Activated CD8-positive, alpha-beta memory T cell treated with anti-CD3 and anti-CD28 coated beads, Interleukin-2, amount 50 U/mL, for 24 hours (primary cell): ENCODE measurements at regions not wholly inside any gene's neighbourhood (a gene's known extent, or its start where the extent isn't known, plus 50 kb on each side); places are given as distances from the start of the nearest gene placed in this dataset.

Experiments used
- DNase-seq: peaks from one replicate; pipeline ENCODE4 v3.0.0-alpha.2; 2020; ENCODE audit errors: extremely low read depth

DNA sequence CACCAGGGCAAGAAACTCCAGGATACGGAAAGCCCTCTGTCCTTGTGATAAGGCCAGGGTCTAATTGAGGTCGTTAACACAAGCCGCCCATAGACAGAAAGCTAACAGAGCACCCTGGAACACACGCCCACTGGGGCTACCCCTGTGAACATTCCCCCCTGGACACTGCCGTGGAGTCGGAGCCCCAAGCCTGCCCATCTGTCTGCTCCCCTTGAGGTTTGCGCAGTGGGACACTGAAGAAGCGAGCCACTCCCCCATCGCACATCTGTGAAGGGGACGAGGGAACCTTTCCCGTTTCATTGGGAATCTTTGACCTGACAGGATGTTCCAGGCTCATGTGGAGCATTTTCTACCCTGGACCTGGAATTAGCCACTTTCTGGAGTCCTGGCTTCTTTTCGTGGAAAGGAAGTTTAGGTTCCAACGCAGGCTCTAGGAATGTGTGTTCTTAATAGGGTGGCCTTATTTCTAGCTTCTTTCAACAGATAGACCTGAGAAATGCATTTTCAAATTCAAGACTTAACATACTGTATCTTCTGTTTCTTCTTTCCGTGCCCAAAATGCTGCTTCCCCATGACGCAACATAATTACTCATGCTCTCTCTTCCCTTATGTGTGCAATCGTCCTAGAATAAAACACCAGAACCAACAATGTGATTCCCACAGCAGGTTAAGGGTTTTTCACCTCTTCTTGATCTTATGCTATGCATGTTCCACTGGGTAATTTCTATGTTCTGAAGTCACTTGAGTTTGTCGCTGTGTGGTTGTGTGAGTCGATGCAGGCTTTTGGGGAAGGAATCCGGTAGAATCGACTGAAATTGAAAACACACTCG lies 161.1 kb downstream of the ERMARD start:
- no peak for DNase-seq

DNA sequence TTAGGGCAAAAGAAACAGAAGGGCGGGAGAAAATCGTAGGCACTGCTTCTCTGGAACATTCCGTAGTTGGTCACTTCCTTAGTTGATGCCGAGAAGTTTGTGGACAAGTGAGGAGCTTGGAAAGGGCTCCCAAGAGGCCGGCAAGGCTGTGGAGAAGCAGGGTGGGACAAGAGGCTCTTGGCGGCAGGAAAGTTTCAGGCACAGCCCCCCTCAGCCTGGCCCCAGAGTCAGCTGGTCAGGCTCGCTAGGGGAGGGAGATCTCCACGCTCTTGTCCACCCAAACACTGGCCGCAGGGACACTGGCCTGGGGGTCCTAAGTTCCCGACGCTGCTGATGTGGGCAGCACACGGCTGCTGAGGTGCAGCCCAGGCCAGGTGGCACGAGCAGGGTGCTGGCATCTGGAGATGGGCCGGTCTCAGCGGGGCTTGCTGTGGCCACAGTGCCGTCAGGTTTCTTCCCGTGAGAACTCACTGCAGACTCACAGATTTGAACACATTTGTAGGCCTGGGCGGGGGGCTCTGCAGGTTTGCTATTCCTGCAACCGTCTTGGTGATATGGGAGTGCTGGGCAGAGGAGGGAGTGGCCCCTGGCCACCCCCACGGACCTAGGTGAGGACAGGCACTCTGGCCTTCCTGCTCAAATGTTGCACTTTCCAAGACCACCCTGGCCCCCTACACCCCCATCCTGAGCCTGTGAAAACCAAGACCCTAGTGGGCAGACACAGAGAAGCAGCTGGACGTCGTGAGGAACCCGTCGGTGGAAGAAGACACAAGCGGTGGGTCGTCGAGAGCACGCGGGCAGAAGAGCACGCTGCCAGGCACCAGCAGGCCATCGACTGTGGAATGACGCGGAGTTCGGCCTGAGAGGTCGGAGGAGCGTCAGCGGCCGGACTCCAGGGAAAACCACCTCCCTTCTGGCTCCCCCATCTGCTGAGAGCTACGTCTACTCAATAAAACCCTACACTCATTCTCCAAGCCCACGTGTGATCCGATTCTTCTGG lies 160.1 kb downstream of the ERMARD start:
- DNase-seq, result no peak

DNA sequence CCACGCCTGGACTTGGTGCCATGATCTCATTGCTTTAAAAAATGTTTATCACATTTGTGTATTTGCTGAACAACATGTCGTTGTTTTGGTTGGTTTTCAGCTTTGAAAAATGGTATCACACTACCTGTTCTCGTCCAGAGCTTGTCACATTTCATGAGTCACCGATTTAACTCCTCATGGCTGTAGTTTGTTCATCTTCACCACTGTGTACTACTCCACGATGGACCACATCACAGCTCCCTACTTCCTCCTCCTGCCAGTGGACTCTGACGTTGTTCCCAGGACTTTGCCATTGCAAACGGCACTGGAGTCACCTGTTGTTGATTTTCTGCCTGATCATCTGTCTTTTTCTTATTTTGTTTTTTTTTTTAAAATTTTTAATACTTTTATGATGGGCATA lies 157.7 kb downstream of the ERMARD start:
- DNase-seq, result no peak

DNA sequence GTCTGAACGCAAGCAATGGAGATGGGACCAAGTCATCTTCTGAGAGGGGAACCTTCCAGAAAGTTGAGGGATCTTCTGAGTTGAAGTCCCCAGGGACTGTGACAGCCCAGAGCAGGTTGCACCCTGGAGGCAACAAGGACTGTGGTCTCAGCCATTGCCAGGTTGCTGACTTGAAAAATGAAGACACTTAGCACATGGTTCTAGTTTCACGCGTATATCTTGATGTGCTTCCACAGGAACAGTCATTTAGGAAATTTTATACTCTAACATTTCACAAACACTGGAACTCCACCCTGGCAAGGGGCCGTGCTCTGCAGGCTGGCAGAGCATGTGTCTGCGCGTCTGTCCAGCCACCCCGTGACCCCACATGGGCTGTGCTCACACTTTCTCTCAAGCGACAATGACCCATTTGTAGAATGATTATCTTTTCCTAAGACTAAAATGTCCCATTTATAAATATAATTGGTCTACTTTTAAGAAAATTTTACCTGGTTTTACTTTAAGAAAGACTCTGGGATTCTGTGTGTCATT lies 157.0 kb downstream of the ERMARD start:
- no peak for DNase-seq

DNA sequence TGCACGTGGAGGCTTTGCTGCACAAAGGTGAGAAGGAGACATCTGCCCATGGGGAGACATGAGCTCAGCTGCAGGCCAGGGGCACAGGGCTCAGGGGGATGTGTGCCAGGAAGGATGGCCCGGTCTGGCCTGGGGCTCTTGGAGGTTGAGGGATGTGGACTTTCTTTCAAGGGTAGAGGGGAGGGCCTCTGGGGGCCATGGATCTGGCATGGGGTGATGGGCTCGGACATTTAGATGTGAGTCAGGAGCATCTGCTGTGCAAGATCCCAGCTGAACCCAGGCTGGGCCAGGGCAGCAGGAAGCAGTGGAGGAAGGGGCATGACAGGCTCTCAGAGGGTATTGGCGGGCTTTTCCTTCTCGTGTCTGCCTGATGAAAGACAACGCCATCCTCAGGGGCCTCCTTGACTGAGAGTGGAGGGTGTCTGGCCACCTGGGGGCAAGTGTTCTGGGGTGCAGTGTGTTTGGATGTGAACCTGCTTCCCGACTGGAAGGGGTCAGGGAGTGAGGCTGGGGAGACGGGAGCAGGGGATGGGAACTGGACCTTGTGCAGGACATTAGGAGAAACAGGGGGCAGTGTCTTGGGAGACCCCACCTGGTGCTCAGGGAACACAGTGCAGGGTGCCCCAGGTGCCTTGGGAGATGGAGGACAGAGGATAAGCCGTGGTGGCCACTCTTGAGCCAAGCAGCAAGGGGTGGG lies 156.1 kb downstream of the ERMARD start:
- no peak for DNase-seq

DNA sequence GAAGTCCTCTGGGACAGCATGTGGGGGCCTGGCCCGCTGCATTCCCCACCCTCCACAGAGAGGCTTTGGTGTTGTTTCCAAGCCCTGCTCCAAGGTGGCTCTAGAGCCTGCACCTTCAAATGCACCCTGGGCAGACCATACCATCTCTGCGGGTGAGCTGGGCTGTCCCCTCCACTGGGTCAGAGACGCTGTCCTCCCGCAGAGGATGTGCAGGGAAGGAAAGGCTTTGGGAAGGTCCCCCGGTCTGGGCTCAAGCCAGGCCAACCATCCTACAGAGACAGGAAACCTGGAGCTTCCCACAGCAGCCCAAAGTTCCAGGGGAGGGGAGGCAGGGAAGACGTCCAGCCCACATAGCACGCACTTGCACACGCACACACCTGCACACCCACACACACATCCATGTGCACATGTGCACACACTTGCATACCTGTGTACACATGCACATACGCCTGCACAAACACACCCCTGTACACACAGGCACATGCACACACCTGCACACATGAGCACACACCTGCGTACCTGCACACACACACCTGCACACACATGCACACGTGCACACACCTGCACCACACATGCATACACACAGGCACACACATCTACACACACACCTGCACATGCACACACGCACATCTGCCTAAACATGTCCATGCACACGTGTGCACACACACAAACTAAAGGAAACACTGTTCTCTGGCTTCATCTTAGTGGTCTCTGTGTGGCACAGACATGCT lies 155.4 kb downstream of the ERMARD start:
- no peak for DNase-seq

DNA sequence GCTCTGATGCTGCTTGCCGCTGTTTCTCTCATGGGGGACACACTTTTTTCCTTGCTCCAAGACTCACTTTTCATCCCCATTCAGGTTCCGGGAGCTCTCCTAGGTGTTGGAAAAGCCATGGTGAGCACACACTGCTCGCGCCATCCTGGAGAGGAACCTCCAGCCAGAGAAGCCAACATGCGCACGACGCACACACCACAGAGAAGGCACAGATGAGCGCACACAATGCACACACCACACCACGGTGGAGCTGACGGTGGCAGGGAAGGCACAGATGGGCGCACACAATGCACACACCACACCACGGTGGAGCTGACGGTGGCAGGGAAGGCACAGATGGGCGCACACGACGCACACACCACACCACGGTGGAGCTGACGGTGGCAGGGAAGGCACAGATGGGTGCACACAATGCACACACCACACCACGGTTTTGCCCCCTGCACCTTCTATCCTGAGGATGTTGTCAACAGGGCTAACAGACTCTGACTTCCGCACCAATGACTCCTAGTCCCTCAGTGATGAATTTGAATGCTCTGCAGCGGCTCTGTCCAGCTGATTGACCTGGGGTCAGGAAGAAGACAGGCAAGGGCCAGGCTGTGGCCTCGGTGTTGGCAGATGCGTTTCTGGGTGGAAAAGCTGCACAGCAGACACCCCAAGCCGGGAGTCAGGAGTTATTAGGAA lies 154.7 kb downstream of the ERMARD start:
- DNase-seq, result no peak

DNA sequence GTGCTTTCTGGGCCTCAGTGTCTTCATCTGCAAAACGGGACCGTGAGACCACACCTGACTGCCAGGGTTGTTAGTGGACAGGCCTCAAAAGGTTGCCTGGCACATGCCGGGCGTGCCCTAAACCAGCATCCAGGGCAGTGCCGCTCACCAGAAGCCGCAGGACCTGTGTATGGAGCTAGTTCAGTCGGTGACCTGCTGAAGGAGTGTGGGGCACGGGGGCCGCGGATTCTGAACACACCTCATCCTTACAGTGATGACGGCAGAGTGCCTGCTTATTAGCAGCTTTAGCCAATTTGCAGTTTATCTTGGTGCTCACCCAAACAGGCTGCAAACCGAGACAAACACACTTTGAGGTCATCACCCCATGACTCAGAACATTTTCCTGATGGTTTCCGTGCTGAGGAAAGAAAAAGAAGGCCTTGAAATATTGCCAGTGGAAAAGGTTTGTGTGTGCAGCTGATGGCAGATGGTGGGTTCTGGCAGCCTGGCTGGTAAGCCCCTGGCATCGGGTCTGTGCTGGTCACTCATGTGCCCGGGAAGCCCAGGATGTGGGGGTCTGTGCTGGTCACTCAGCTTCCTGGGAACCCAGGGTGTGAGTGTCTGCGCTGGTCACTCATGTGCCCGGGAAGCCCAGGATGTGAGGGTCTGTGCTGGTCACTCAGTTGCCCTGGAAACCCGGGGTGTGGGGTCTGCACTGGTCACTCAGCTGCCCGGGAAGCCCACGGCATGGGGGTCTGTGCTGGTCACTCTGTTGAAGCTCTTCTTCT lies 153.8 kb downstream of the ERMARD start:
- DNase-seq, result no peak

DNA sequence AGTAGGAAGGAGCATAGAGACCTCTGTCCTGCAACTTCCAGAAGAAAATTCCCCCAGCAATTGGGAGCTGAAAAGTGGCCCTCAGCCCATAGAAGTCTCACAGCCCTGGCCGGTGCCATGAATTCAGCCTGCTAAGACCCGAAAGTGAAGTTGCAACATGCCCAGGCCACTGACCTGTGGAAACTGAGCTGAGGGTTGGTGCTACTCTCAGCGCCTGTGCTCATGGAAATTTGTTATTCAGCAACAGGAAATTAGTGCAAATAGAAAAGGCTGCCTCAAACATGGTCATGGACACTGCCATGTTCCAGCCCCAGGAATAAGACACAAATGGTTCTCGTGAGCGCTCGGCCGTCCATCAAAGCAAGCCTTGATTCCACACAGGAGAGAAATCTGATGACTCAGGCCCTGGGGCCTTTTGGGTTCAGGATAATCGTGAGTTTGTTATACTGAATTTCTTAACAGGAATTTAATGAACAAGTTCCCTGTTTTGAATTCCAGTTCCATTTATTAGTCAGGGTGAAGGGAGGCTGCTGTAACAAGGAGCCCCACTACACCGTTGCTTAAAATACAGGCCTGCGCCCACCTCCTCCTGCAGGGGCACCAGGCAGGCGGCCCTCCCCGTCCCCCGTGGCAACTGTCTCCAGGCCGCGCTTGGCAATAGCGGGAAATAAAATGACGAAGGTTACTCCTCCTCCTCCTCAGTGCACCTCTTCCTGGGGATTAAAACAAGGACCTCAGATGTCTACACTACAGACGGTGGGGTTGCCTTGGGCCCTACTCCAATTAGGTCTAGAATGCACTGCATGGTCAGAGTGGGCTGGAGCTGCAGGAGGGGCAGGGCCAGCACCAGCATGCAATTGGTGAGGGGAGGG lies 152.9 kb downstream of the ERMARD start:
- DNase-seq, result no peak

DNA sequence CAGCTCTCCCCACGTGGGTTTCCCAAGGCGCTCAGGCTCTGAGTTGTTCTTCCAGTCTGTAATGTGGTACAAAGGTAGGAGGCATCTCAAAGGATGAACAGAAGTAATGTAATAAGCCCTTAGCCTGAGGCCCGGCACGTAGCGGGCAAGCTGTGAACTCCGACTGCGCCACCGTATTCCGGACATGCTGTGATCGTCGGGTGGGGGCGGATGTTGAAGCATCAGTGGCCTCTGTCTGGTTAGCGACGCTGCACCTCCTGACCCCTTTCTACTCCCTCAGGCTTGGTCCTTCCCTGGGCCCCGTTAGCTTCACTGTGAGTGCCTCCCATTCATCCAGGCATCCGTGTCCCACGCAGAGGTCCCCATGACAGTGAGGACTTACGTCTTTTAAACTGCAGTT lies 151.7 kb downstream of the ERMARD start:
- DNase-seq, result no peak

DNA sequence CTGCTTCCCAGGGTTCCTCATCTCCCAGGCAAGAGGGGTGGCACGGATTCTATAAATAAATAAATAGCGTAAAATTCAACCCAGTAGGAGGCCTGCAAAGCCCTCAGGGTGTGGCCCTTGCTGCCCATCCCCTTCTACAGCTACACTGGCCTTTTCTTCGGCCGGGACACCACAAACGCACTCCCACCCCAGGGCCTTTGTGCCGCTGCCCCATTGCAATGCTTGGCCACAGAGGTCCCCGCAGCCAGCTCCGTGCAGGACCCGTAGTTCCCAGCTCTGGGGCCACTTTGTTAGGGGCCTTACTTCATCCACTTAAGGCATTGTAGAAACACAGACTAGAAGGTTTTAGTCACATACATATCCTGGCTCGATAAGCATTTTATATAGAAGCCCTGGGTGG lies 151.2 kb downstream of the ERMARD start:
- DNase-seq, result no peak

DNA sequence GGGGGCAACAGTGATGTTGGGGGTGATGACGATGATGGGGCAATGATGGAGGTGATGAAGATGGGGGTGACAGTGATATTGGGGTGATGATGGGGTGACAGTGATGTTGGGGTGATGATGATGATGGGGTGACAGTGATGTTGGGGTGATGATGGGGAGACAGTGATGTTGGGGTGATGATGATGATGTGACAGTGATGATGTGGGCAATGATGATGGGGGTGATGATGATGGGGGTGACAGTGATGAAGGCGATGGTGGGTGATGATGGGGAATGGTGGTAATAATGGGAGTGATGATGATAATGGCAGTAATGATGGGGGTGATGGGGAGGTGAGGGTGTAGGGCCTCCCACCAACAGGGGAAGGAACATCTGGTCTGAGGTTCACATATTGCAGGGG lies 150.6 kb downstream of the ERMARD start:
- no peak for DNase-seq

DNA sequence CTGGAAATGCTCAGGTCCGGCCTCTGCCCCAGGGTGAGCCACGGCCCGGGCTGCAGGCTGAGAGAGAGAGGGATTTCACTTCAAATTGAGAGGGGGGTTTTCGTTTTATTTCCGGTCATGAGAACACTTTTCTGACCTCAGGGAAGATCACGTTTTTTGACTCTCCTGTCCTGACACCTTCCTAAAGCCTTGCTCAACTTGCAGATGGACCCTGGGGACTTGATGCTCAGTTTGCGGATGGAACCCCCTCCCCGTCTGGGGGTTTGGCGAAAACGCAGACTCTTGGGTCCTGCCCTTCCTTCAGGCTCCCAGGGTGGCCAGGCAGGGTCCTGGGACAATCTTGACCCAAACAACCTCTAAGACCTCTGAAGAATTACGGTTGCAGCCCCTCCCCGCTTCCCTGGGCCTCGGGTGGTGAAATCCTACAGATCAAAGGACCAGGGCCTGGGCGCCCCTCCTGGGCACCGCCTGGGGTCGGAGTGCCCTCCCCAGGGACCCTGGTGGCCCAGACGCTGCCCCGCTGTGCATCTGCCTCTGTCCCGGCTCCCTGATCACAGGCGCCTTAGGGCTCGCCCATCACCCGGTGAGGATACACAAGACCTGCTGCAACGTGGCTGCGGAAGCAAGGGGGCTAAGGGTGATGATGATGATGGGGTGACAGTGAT lies 148.2 kb downstream of the ERMARD start:
- DNase-seq, result no peak

DNA sequence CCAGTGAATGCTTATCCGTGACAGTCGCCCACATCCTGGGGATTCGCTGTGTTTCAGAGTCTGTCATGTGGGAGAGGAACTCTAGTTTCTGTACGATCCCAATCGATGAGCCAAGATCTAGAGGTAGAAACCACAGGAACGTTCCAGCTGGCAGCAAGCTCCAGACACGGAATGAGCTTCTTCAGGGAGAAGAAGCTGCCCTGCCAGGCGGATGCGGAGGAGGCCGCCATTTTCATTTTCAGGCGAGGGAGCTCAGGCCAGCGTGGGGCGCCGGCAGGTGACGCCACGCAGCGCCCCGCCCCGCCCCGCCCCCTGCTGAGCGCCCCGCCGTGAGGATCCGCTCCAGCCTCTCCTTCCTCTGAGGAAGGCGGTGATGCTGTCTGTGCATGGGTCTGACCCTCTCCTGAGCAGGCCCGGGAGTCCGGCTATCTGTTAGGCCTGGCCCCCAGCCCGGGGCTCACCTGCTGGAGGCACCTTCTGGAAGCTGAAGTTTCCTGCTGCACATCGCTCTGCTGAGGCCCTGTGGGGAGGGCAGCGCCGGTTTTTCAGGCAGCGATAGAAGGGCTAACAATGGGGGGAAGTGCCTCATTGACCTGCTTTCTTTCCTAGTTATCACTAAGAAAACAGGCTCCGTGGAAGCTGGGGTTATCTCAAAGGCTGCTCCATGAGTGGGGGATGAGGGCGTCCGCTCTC lies 147.5 kb downstream of the ERMARD start:
- DNase-seq, result no peak

DNA sequence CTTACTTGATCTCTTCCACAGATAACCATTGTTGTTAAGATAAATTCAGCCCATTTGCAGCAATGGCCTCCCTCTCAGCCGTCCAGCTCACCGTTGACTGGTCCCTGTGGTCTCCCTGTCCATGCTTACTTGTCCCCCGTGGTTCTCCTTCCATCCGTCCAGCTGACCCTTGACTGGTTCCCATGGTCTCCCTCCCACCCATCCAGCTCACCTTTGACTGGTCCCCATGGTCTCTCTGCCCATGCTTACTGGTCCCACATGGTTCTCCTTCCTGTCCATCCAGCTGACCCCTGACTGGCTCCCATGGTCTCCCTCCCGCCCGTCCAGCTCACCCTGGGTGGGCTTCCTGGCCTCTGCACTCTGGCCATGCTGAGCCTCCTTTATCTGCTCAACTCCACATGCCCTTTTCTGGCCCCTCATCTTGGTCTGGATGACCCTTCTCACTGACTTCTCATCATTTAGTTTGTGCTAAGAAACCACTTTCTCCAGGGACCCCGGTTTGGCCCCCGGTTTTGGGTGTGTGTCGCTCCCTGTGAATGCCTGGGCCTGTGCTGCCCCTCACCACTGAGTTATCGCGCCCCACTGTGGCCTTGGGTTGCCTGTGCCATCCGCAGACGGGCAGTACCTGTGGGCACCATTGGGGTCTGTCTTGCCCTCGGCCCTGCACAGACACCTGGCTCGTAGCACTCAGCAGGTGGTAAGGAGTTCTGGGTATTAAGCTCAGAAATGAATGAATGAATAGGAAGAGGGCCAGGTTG lies 146.4 kb downstream of the ERMARD start:
- no peak for DNase-seq

DNA sequence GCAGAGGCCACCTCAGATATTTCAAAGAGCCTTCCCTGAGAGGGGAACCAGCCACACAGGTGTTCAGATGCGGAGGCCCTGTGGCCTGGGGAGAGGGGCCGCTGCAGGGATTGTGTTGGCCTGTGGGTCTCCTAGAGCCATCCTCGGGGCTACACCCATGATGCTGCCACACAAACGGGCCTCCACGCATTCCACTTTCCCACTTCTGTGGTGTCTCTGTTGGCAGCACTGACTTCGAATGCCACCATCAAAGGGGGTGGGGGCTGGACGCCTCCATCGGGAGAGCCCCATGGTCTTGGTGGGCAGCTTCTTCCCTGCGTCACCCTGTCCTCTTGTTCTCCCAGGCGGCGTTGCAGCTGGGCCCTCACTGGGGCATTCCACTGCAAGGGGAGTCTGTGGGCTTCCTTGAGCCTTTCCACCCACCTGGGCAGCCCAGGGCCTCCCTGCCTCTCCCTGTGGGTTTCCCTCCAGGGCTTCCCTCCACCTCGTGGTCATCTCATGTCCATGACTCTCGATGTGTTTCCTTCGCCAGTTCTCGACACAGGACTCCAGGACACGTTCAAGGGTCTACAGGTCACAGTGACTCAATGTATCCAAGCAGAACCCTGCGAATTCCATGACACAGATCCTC lies 145.5 kb downstream of the ERMARD start:
- no peak for DNase-seq
